ENCODE measurements at regions not wholly inside any gene's neighbourhood (a gene's known extent, or its start where the extent isn't known, plus 50 kb on each side); places are given as distances from the start of the nearest gene placed in this dataset.
"Not testable (repeated sequence)": the region's sequence is repeated elsewhere in the genome, so short reads cannot be mapped to it uniquely, and the experiment has no call there.

- not testable (repeated sequence) for DNase-seq (ENCODE audit: low read depth in 3 of 3)
These were observed 270.0 kb upstream of the FRG2C start for GRCh38 chr3:75394102-75394501.

DNA sequence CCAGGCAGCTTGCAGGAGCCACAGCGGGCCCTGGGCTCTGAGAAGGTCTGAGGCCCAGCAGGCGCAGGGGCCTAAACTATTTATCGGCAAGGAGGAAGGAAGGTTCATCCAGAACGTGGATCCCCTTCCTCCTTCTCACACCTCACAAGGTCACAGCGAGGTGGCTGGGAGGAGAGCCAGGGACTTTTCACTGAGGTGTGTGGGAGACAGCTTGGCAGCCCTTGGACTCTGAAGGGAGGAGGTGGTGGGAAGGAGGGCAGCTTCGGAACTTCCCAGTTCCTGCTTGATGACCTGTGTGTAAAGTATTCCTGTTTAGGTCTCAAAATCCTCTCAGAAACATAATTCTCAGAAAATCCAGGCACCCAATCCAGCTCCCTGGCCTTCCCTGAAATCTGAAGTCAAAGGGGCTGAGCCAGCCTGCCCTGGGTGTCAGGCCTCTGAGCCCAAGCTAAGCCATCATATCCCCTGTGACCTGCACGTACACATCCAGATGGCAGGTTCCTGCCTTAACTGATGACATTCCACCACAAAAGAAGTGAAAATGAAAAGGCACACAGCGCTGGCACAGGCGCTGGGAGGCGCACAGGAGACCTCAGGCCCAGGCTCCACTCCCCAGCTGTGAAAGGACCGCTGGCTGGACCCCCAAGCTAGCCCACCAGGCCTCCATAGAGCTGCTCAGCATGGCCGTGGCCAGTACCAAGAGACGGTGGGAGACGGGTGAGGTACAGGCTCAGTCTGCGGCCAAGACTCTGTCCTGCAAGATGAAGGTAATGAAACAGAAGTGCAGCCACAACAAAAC, 269.4 kb upstream of the FRG2C start:
- not testable (repeated sequence) for DNase-seq (ENCODE audit: low read depth in 3 of 3)

DNA sequence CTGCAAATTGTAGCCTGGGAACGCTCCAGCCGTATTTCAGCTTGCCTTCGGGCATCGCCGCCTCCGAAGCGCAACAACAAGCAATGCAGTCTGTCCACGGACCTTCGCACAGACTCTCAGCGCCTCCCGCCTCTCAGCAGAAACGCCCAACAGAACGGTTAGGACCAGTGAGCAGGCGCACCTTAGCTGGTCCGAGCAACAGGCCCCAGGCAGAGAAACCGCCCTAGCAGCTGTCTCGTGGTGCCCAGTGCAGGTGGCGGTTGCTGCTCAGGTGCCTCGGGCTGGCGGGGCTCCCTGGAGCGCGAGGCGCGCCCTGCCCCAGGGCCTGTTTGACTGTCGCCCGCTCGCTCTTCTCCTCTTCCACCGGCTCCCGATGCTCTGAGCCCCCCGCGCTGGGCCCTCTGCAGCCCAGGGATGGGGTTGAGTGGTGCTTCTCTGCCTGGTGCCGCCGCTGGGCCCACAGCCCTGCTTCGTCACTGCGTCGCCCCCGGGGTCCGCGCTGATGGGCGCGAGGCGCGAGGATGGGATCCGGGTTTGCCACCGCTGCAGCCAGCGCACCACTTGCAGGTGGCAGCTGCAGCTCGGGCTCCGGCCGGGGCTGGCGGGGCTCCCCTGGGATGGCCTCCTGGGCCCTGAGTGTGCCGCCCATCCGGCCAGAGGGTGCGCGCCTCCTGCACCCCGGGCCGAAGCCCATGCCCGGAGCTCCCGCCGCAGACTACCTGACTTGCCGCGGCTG, 268.4 kb upstream of the FRG2C start:
- DNase-seq (ENCODE audit: low read depth in 3 of 3): no peak

DNA sequence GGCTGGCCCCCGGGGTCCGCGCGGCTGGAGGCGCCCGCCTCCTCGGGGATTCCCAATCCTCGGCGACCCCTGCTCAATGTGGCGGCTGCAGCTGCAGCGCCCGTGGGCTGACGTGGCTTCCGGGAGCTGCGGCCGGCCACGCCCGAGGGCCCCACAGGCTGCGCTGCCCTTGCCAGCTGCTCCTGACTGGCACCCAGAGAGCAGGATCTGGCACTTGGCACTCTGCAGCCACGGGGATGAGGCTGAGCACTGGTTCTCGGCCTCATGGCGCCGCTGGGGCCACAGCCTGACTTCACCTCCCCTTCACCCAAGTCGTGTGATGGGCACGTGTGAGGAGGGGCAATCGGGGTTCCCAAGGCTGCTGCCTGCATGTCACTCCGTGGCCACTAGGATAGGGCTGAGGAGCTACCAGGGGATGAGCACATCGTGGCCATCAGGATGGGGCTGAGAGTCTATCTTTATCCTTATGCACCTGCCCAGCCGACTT, 267.8 kb upstream of the FRG2C start:
- no peak for DNase-seq (ENCODE audit: low read depth in 3 of 3)

DNA sequence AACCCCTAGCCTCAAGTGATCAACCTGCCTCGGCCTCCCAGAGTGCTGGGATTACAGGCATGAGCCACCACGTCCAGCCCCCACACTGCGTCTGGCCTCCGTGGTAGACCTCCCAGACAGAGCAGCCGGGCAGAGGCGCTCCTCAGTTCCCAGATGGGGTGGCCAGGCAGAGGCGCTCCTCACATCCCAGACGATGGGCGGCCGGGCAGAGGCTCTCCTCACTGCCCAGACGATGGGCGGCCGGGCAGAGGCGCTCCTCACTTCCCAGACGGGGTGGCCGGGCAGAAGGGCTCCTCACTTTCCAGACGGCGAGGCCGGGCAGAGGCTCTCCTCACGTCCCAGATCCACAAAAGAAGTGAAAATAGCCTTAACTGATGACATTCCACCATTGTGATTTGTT, 266.6 kb upstream of the FRG2C start:
- DNase-seq (ENCODE audit: low read depth in 3 of 3): not testable (repeated sequence)

DNA sequence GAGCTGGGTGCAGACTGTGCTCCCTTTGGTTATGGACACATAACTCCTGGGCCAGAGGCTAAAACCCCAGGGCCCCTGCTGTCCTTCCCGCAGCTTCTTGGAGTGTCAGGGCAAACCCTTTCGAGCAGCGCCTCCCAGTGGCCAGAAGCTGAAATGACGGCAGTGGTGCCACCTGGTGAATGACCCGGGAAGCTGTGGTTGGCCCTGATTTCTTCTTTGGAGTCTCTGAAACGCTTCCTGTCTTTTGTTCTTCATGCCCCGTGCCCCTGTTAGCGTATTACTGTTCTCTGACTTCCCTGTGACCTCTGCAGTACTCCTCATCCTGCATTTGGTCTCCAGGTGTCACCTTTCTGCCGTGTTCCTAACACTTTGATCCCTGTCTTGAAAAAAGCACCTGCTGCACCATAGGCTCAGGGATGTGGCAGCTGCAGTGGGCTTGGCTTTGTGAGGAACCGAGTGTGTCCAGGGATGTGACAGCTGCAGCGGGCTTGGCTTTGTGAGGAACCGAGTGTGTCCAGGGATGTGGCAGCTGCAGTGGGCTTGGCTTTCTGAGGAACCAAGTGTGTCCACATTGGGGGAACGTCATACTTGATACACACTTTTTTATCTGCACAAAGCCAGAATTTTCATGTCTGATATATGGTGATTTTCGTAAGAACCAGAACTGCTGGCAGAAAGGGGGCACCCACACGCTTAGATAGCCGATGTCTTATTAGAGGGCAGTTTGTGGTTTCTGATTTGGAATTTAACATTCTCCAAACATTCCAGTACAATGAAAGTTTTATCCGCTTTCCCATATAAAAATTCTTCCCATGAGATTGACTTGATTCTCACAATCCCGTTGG, 241.8 kb upstream of the FRG2C start:
- peak in 1 of 3 experiments; percentile 7 for DNase-seq (ENCODE audit: low read depth in 3 of 3)

- not testable (repeated sequence) for DNase-seq (ENCODE audit: low read depth in 3 of 3)
These were observed 238.7 kb upstream of the FRG2C start for GRCh38 chr3:75425379-75425778.

DNA sequence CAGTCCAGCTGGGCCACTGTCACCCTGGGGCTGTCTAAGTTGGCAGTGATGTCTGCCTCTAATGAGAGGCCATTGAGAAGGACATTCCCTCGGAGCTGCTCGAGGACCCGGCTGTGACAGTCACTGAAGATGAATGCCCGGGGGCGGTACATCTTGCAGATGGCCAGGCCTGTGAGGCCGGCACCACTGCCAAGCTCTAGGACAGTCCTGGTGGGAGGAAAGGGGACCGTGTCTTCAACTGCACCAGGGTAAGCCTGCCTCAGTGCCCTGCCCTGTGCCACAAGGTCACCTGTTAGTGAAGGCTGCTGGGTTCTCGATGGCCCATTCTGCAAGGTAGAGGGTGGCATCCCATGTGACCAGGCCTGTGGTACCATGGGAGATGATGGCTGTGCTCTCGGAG, 236.6 kb upstream of the FRG2C start:
- not testable (repeated sequence) for DNase-seq (ENCODE audit: low read depth in 3 of 3)

DNA sequence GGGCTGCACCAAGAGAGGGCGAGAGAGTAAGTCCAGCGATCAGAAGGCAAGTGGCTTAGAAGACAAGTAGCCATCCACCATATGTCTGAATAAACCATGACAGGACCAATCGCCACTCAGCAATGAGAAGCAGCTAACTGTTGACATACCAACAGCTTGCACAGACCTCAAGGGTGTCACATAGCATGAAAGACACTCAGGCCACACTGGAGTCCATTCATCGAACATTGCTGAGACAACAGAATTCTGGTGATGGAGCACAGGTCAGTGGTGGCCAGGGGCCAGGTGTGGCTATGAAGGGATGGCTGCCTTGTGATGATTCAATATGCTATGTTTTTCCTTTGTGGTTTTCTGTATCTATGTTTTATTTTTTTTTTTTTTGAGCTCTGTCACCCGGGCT, 236.2 kb upstream of the FRG2C start:
- not testable (repeated sequence) for DNase-seq (ENCODE audit: low read depth in 3 of 3)

DNA sequence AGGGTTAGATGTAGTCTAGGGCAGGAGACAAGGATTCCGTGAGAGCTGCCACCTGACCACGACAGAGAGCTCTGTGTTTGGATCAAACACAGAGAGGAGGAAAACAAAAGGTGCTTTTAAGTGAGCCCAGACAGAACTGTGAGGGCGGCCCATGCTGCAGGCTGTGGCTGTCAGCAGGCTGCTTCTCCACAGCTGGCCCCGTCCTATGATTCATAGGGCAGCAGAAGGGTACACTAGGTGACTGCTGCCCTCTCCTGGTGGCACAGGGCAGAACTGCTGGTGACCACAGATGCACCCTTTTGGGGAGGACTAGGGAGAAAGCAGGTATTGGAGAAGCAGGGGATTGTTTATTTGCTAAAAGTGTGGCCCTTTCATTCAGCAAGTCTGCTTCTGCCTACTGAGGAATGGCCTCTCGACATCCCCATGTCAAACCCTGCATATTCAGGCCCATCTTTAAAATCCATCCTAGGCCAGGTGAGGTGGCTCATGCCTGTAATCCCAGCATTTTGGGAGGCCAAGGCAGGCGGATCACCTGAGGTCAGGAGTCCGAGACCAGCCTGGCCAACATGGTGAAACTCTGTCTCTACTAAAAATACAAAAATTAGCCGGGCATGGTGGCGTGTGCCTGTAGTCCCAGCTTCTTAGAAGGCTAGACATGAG, 234.4 kb upstream of the FRG2C start:
- DNase-seq (ENCODE audit: low read depth in 3 of 3): peak; percentile 39 to 58 (median 48)

DNA sequence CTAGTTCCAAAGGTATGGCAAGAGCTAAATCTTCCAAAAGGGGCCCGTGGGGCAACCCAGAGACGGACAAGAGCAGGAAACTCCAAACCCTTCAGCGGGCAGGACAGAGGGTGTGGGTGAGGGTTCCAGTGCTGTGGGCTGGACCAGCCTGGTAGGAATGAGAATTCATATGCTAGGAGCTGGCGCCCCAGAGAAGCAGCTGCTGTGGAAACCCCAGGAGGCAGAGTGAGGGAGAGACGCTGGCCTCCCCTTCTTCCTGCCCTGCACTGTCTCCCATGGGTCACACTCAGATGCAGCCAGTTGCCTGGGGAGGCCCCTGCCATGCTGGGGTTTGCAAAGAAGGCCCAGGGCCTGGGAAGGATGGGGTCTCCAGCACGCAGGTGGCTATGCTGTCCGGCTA, 233.7 kb upstream of the FRG2C start:
- DNase-seq (ENCODE audit: low read depth in 3 of 3): not testable (repeated sequence)

DNA sequence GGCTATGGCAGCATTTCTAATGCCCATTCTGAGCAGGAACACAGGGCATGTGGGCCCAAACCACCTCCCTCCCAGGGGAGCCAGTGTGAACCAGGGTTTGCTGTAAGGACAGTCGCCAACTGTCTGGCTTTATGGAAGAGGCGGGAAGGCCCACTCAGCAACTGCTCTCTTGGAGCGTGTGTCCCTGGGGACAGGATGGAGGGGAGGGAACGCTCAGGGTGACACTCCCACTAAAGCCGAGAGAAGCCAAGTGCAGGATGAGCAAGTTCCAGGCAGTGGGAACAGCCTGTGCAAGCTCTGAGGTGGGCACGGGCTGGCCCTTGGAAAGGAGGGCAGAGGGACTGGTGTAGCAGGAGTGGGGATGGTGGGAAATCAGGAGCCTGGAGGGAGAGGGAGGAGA, 233.0 kb upstream of the FRG2C start:
- not testable (repeated sequence) for DNase-seq (ENCODE audit: low read depth in 3 of 3)

GRCh38 chr3:75432466-75432865, 231.7 kb upstream of the FRG2C start:
- not testable (repeated sequence) for DNase-seq (ENCODE audit: low read depth in 3 of 3)

- not testable (repeated sequence) for DNase-seq (ENCODE audit: low read depth in 3 of 3)
These were observed 231.2 kb upstream of the FRG2C start for GRCh38 chr3:75432885-75433284.

DNA sequence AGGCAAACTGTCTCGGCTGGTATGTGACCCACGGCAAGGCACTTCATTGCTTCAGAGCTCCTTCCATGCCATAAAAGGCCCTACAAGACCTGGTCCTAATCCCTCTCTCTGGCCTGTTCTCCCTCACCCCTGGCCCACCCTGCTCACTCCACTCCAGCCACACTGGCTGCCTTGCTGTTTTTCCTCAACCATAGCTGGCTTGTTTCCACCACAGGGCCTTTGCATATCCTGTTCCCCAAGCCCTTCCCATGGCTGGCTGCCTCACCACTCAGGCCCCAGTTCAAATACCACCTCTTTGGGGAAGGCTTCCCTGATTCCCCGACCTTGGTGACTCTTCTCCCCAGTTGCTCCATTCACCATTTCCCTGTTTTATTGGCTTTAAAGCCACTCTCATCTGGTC, 230.8 kb upstream of the FRG2C start:
- DNase-seq (ENCODE audit: low read depth in 3 of 3): not testable (repeated sequence)

- DNase-seq (ENCODE audit: low read depth in 3 of 3): not testable (repeated sequence)
These were observed 229.7 kb upstream of the FRG2C start for GRCh38 chr3:75434276-75434912.

DNA sequence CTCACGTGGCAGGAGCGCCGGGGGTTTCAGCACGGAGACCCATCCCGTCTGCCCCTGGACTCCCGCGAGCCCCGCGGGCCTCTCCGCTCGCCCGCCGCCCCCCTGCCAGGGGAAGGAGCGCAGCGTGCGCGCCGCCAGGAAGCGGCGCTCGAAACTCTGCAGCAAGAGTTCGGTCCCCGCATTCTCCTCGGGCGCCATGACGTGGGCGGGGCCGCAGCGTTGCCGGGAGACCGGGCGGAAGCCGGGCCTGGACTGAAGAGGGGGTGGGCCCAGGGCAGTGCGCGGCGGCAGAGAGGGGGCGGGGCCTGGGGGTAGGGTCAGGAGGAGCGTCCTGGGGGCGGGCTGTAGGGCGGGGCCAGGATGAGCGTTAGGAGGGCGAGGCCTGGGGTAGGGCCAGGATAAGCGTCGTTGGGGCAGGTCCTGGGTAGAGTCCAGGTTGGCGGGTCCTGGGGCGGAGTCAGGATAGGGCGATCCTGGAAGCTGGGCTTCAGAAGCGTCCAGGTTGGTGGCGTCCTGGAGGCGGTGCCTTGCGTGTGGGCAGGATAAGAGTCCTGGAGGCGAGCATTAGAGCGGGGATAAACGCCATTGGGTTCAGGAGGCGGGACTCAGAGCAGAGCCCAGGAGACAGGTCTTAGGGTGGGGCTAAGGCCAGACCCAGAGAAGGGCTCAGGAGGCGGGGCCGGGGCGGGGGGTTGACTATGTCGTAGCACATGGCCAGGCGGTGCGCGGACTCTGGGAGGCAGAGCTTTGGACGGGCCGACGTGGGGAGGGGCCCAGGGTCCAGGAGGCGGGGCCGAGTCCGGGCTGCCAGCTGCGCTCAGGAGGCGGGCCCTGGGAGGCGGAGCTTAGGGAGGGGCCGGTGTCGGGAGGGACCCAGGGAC, 229.0 kb upstream of the FRG2C start:
- DNase-seq (ENCODE audit: low read depth in 3 of 3): peak; percentile 96 to 99 (median 96)

DNA sequence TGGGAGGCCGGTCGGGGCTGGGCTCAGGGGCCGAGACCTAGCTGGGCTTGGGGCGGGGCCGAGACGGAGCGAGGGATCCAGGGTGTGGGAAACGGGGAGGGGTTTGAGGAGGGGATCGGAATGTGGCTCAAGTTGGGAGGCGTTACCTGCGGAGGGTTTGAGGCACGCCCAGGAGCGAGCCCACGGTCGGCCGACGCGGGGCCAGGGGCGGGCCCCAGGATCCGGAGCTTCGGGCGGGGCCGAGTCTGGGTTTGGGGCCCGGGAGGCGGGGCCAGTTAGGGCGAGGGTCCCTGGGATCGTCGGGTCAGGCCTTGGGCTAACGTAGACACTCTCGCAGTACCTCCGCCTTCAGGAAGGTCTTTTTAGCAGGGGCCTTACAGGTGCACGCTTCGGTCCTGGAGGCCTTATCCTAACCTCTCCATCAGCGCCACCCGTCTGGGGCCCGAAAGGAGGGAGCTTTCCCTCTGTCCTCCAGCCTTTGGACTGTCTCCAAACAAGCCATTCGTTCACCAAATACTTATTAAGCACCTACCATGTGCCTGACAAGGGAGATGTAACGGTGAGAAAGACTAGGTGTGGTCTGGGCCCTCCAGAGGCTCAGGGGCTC, 228.2 kb upstream of the FRG2C start:
- DNase-seq (ENCODE audit: low read depth in 3 of 3): not testable (repeated sequence)

- not testable (repeated sequence) for DNase-seq (ENCODE audit: low read depth in 3 of 3)
These were observed 223.1 kb upstream of the FRG2C start for GRCh38 chr3:75440986-75441385.

All from stimulated activated CD4-positive, alpha-beta T cell treated with anti-CD3 and anti-CD28 coated beads, TNF-alpha, amount 100 ng/mL, for 4 hours (primary cell).